ENCODE measurements at regions not wholly inside any gene's neighbourhood (a gene's known extent, or its start where the extent isn't known, plus 50 kb on each side); places are given as distances from the start of the nearest gene placed in this dataset.

- Histone ChIP-seq H3K9me3 (ENCODE audit: insufficient read depth, low read length) (no peaks in the 10 kb centered on the region), H3K27me3 (ENCODE audit: insufficient read depth, insufficient read length) (no peaks in the 10 kb centered on the region), H3K36me3 (ENCODE audit: insufficient read depth, insufficient read length, low read length) (no peaks in the 10 kb centered on the region), H3K4me1 (ENCODE audit: insufficient read depth, insufficient read length) (no peaks in the 10 kb centered on the region), H3K9ac (ENCODE audit: insufficient read length, low read depth) (no peak overlapping the region), H3K4me3 (ENCODE audit: insufficient read length, low read depth) (no peak overlapping the region)
- TF ChIP-seq YY1 (IDR thresholded peaks at IDR 0.05; ENCODE audit: insufficient read depth, insufficient read length) (no peak), ZNF274 (IDR thresholded peaks at IDR 0.05; ENCODE audit: low read depth, low read length) (no peak), SUZ12 (IDR thresholded peaks at IDR 0.05; ENCODE audit: extremely low read depth, insufficient read depth, insufficient read length) (no peak)
- no peak for DNase-seq (ENCODE audit: low read depth, low spot score)
These were observed 645.7 kb downstream of the DNAJB9 start for GRCh38 chr7:109215341-109215740.

- H3K4me1 ChIP-seq (ENCODE audit: insufficient read depth, insufficient read length) = no peaks in the 10 kb centered on the region
- no peak overlapping the region for H3K9ac ChIP-seq (ENCODE audit: insufficient read length, low read depth)
- no peak overlapping the region for H3K4me3 ChIP-seq (ENCODE audit: insufficient read length, low read depth)
- no peak for DNase-seq (ENCODE audit: low read depth, low spot score)
- no peaks in the 10 kb centered on the region for H3K36me3 ChIP-seq (ENCODE audit: insufficient read depth, insufficient read length, low read length)
- no peaks in the 10 kb centered on the region for H3K27me3 ChIP-seq (ENCODE audit: insufficient read depth, insufficient read length)
- TF ChIP-seq ZNF274 (IDR thresholded peaks at IDR 0.05; ENCODE audit: low read depth, low read length) = no peak
- no peak for TF ChIP-seq SUZ12 (IDR thresholded peaks at IDR 0.05; ENCODE audit: extremely low read depth, insufficient read depth, insufficient read length)
- no peak for TF ChIP-seq YY1 (IDR thresholded peaks at IDR 0.05; ENCODE audit: insufficient read depth, insufficient read length)
- no peaks in the 10 kb centered on the region for H3K9me3 ChIP-seq (ENCODE audit: insufficient read depth, low read length)
These were observed 654.4 kb downstream of the DNAJB9 start for GRCh38 chr7:109224100-109224499.

GRCh38 chr7:109226699-109227098 is 657.0 kb downstream of the DNAJB9 start:
- no peak overlapping the region for H3K9ac ChIP-seq (ENCODE audit: insufficient read length, low read depth)
- TF ChIP-seq YY1 (IDR thresholded peaks at IDR 0.05; ENCODE audit: insufficient read depth, insufficient read length) (no peak), ZNF274 (IDR thresholded peaks at IDR 0.05; ENCODE audit: low read depth, low read length) (no peak), SUZ12 (IDR thresholded peaks at IDR 0.05; ENCODE audit: extremely low read depth, insufficient read depth, insufficient read length) (no peak)
- H3K4me1 ChIP-seq (ENCODE audit: insufficient read depth, insufficient read length) = no peaks in the 10 kb centered on the region
- no peaks in the 10 kb centered on the region; the same call in 1 of the 2 replicates for H3K9me3 ChIP-seq (ENCODE audit: insufficient read depth, low read length)
- H3K36me3 ChIP-seq (ENCODE audit: insufficient read depth, insufficient read length, low read length) = no peaks in the 10 kb centered on the region
- DNase-seq (ENCODE audit: low read depth, low spot score) = no peak
- H3K27me3 ChIP-seq (ENCODE audit: insufficient read depth, insufficient read length) = no peaks in the 10 kb centered on the region
- no peak overlapping the region for H3K4me3 ChIP-seq (ENCODE audit: insufficient read length, low read depth)

GRCh38 chr7:109235316-109235715 is 665.6 kb downstream of the DNAJB9 start:
- TF ChIP-seq ZNF274 (IDR thresholded peaks at IDR 0.05; ENCODE audit: low read depth, low read length) (no peak), YY1 (IDR thresholded peaks at IDR 0.05; ENCODE audit: insufficient read depth, insufficient read length) (no peak), SUZ12 (IDR thresholded peaks at IDR 0.05; ENCODE audit: extremely low read depth, insufficient read depth, insufficient read length) (no peak)
- Histone ChIP-seq H3K9me3 (ENCODE audit: insufficient read depth, low read length) (no peaks in the 10 kb centered on the region), H3K9ac (ENCODE audit: insufficient read length, low read depth) (no peak overlapping the region), H3K27me3 (ENCODE audit: insufficient read depth, insufficient read length) (no peaks in the 10 kb centered on the region), H3K36me3 (ENCODE audit: insufficient read depth, insufficient read length, low read length) (no peaks in the 10 kb centered on the region), H3K4me1 (ENCODE audit: insufficient read depth, insufficient read length) (no peaks in the 10 kb centered on the region), H3K4me3 (ENCODE audit: insufficient read length, low read depth) (no peak overlapping the region)
- no peak for DNase-seq (ENCODE audit: low read depth, low spot score)

- no peak for TF ChIP-seq ZNF274 (IDR thresholded peaks at IDR 0.05; ENCODE audit: low read depth, low read length)
- TF ChIP-seq YY1 (IDR thresholded peaks at IDR 0.05; ENCODE audit: insufficient read depth, insufficient read length) = no peak
- TF ChIP-seq SUZ12 (IDR thresholded peaks at IDR 0.05; ENCODE audit: extremely low read depth, insufficient read depth, insufficient read length) = no peak
- H3K4me3 ChIP-seq (ENCODE audit: insufficient read length, low read depth) = no peak overlapping the region
- no peaks in the 10 kb centered on the region for H3K9me3 ChIP-seq (ENCODE audit: insufficient read depth, low read length)
- H3K36me3 ChIP-seq (ENCODE audit: insufficient read depth, insufficient read length, low read length) = no peaks in the 10 kb centered on the region
- H3K27me3 ChIP-seq (ENCODE audit: insufficient read depth, insufficient read length) = no peaks in the 10 kb centered on the region
- DNase-seq (ENCODE audit: low read depth, low spot score) = no peak
- H3K4me1 ChIP-seq (ENCODE audit: insufficient read depth, insufficient read length) = no peaks in the 10 kb centered on the region
- H3K9ac ChIP-seq (ENCODE audit: insufficient read length, low read depth) = no peak overlapping the region
These were observed 676.8 kb downstream of the DNAJB9 start for GRCh38 chr7:109246330-109247077.

- TF ChIP-seq ZNF274 (IDR thresholded peaks at IDR 0.05; ENCODE audit: low read depth, low read length) = no peak
- Histone ChIP-seq H3K36me3 (ENCODE audit: insufficient read depth, insufficient read length, low read length) (no peaks in the 10 kb centered on the region), H3K9ac (ENCODE audit: insufficient read length, low read depth) (no peak overlapping the region), H3K4me1 (ENCODE audit: insufficient read depth, insufficient read length) (no peaks in the 10 kb centered on the region), H3K9me3 (ENCODE audit: insufficient read depth, low read length) (no peaks in the 10 kb centered on the region), H3K27me3 (ENCODE audit: insufficient read depth, insufficient read length) (no peaks in the 10 kb centered on the region), H3K4me3 (ENCODE audit: insufficient read length, low read depth) (no peak overlapping the region)
- DNase-seq (ENCODE audit: low read depth, low spot score) = no peak
These were observed 687.3 kb downstream of the DNAJB9 start for GRCh38 chr7:109256762-109257560.

- Histone ChIP-seq H3K4me1 (ENCODE audit: insufficient read depth, insufficient read length) (no peaks in the 10 kb centered on the region), H3K36me3 (ENCODE audit: insufficient read depth, insufficient read length, low read length) (no peaks in the 10 kb centered on the region), H3K27me3 (ENCODE audit: insufficient read depth, insufficient read length) (no peaks in the 10 kb centered on the region), H3K9me3 (ENCODE audit: insufficient read depth, low read length) (no peaks in the 10 kb centered on the region), H3K9ac (ENCODE audit: insufficient read length, low read depth) (no peak overlapping the region), H3K4me3 (ENCODE audit: insufficient read length, low read depth) (no peak overlapping the region)
- TF ChIP-seq SUZ12 (IDR thresholded peaks at IDR 0.05; ENCODE audit: extremely low read depth, insufficient read depth, insufficient read length) = no peak
- no peak for TF ChIP-seq YY1 (IDR thresholded peaks at IDR 0.05; ENCODE audit: insufficient read depth, insufficient read length)
- TF ChIP-seq ZNF274 (IDR thresholded peaks at IDR 0.05; ENCODE audit: low read depth, low read length) = no peak
- DNase-seq (ENCODE audit: low read depth, low spot score) = peak; percentile 13
These were observed 689.5 kb downstream of the DNAJB9 start for GRCh38 chr7:109259151-109259550.
